HG02571 (cell line): ENCODE measurements at regions not wholly inside any gene's neighbourhood (a gene's known extent, or its start where the extent isn't known, plus 50 kb on each side); places are given as distances from the start of the nearest gene placed in this dataset.

Source experiments
- ATAC-seq: cut with Tn5 transposase; IDR thresholded peaks from one replicate; pipeline ENCODE4 v1.9.1; 2021; ENCODE audit warnings: mild to moderate bottlenecking, moderate library complexity; ENCODE audit not compliant: unreplicated experiment

- no peak for ATAC-seq
Measured at GRCh38 chr5:159385536-159385935, 55.2 kb upstream of the IL12B start.

GRCh38 chr5:159386028-159386711 is 55.9 kb upstream of the IL12B start:
- no peak for ATAC-seq

- no peak for ATAC-seq
Measured at GRCh38 chr5:159392871-159393270, 62.6 kb upstream of the IL12B start.

GRCh38 chr5:159393854-159394274 is 63.6 kb upstream of the IL12B start:
- ATAC-seq, result no peak

GRCh38 chr5:159395202-159395601 is 64.9 kb upstream of the IL12B start:
- no peak for ATAC-seq

GRCh38 chr5:159398936-159399335 is 68.6 kb upstream of the IL12B start:
- ATAC-seq, result no peak

GRCh38 chr5:159400476-159400875 is 70.2 kb upstream of the IL12B start:
- ATAC-seq, result no peak

- no peak for ATAC-seq
Measured at GRCh38 chr5:159402311-159402710, 72.0 kb upstream of the IL12B start.

GRCh38 chr5:159402856-159403255 is 72.6 kb upstream of the IL12B start:
- ATAC-seq, result no peak

GRCh38 chr5:159403906-159404681 is 73.8 kb upstream of the IL12B start:
- ATAC-seq, result no peak

GRCh38 chr5:159405611-159406031 is 75.3 kb upstream of the IL12B start:
- ATAC-seq, result peak; percentile 65

GRCh38 chr5:159406571-159406970 is 76.3 kb upstream of the IL12B start:
- no peak for ATAC-seq

GRCh38 chr5:159409801-159410200 is 79.5 kb upstream of the IL12B start:
- peak; percentile 55 for ATAC-seq

- ATAC-seq, result no peak
Measured at GRCh38 chr5:159410480-159410879, 80.2 kb upstream of the IL12B start.

- ATAC-seq, result no peak
Measured at GRCh38 chr5:159411115-159411514, 80.8 kb upstream of the IL12B start.

GRCh38 chr5:159412284-159413046 is 82.2 kb upstream of the IL12B start:
- ATAC-seq, result peak; percentile 44

- ATAC-seq, result no peak
Measured at GRCh38 chr5:159414021-159414420, 83.7 kb upstream of the IL12B start.

- no peak for ATAC-seq
Measured at GRCh38 chr5:159415301-159415937, 85.1 kb upstream of the IL12B start.

- no peak for ATAC-seq
Measured at GRCh38 chr5:159416438-159416837, 86.2 kb upstream of the IL12B start.

- no peak for ATAC-seq
Measured at GRCh38 chr5:159417170-159417569, 86.9 kb upstream of the IL12B start.

GRCh38 chr5:159419576-159419975 is 89.3 kb upstream of the IL12B start:
- ATAC-seq, result no peak
